ENCODE measurements at regions not wholly inside any gene's neighbourhood (a gene's known extent, or its start where the extent isn't known, plus 50 kb on each side); places are given as distances from the start of the nearest gene placed in this dataset.

DNA sequence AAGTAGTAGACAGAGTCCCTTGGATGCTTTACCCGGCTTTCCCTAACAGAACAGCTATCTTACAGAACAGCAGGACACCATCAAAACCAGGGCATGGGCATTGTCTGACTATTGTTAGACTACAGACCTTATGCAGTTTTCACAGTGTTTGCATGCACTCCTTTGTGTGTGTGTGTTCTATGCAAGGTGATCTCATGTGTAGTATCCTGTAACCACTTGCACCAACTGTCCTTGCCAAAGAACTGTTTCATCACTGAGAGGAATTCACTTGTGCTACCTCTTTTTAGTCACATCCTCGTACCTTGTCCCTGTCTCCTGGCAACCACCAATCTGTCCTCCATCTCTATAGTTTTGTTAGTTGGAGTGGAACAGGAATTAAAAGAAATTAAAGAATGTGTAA is 183.6 kb upstream of the PZP start:
- no peak for ATAC-seq
- H3K4me3 ChIP-seq, result no peak overlapping the region
- no peaks in the 10 kb centered on the region for H3K27me3 ChIP-seq
- intact Hi-C loops (cut with DNase I; ENCODE audit: low total_unique reads), result no loop called here
- no peaks in the 10 kb centered on the region for H3K36me3 ChIP-seq
- in situ Hi-C loops (cut with MboI; ENCODE audit: low sequenced_read_pairs in 4 of 4), result no loop called here
- TF ChIP-seq, protein P1, sequence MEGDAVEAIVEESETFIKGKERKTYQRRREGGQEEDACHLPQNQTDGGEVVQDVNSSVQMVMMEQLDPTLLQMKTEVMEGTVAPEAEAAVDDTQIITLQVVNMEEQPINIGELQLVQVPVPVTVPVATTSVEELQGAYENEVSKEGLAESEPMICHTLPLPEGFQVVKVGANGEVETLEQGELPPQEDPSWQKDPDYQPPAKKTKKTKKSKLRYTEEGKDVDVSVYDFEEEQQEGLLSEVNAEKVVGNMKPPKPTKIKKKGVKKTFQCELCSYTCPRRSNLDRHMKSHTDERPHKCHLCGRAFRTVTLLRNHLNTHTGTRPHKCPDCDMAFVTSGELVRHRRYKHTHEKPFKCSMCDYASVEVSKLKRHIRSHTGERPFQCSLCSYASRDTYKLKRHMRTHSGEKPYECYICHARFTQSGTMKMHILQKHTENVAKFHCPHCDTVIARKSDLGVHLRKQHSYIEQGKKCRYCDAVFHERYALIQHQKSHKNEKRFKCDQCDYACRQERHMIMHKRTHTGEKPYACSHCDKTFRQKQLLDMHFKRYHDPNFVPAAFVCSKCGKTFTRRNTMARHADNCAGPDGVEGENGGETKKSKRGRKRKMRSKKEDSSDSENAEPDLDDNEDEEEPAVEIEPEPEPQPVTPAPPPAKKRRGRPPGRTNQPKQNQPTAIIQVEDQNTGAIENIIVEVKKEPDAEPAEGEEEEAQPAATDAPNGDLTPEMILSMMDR (IDR thresholded peaks at IDR 0.05 in 4 of 5, conservative IDR thresholded peaks at IDR 0.05 in 1 of 5), result no peak
- TF ChIP-seq POLR2A (IDR thresholded peaks at IDR 0.05), result no peak
- no peak overlapping the region for H3K27ac ChIP-seq
- no peak for DNase-seq
- no peaks in the 10 kb centered on the region for H3K9me3 ChIP-seq
- no peaks in the 10 kb centered on the region for H3K4me1 ChIP-seq

DNA sequence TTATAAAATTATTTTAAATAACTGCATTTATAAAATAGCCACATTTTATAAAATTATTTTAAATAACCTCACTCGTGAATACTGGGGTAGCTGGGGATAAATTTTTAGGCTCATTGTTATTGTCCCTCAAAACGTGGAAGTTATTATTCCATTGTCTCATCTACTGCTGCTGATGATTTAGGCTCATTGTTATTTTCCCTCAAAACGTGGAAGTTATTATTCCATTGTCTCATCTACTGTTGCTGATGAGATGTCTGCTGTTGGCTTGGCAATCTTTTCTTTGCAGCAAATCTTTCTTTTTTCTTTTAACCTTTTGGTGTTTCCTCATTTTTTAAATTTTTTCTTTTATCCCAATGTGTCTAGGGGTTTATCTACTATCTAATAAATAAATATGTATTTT is 182.6 kb upstream of the PZP start:
- TF ChIP-seq, protein P1 (IDR thresholded peaks at IDR 0.05 in 4 of 5, conservative IDR thresholded peaks at IDR 0.05 in 1 of 5), result no peak
- no peak for TF ChIP-seq POLR2A (IDR thresholded peaks at IDR 0.05)
- no peaks in the 10 kb centered on the region for H3K36me3 ChIP-seq
- H3K27ac ChIP-seq, result no peak overlapping the region
- H3K4me1 ChIP-seq, result no peaks in the 10 kb centered on the region
- intact Hi-C loops (cut with DNase I; ENCODE audit: low total_unique reads), result no loop called here
- no peak for DNase-seq
- no peaks in the 10 kb centered on the region for H3K9me3 ChIP-seq
- no peaks in the 10 kb centered on the region for H3K27me3 ChIP-seq
- H3K4me3 ChIP-seq, result no peak overlapping the region
- ATAC-seq, result no peak
- in situ Hi-C loops (cut with MboI; ENCODE audit: low sequenced_read_pairs in 4 of 4), result no loop called here

DNA sequence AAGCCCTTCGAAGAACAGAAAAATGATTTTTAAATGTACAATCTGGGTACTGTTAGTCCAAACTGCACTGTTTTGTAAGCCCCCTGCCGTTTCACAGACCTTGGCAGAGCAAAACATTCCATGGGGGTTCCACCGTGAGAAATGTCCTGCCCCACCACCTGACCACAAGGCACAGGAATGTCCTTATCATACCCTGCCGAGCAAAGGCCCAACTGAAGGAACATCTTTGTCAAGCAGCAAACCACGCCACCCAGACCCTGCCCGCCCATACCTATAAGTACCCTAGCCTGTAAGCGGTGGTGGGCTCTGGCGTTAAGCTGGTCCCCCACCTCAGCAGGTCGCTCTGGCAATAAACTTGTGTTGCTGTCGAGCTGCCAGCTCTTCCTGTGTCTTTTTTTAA is 181.6 kb upstream of the PZP start:
- no peaks in the 10 kb centered on the region for H3K36me3 ChIP-seq
- TF ChIP-seq, protein P1 (IDR thresholded peaks at IDR 0.05 in 4 of 5, conservative IDR thresholded peaks at IDR 0.05 in 1 of 5), result no peak
- no peak for TF ChIP-seq POLR2A (IDR thresholded peaks at IDR 0.05)
- no peak for ATAC-seq
- H3K4me3 ChIP-seq, result no peak overlapping the region
- no peaks in the 10 kb centered on the region for H3K4me1 ChIP-seq
- no peaks in the 10 kb centered on the region for H3K9me3 ChIP-seq
- H3K27me3 ChIP-seq, result no peaks in the 10 kb centered on the region
- in situ Hi-C loops (cut with MboI; ENCODE audit: low sequenced_read_pairs in 4 of 4), result no loop called here
- intact Hi-C loops (cut with DNase I; ENCODE audit: low total_unique reads), result no loop called here
- no peak for DNase-seq
- no peak overlapping the region for H3K27ac ChIP-seq

DNA sequence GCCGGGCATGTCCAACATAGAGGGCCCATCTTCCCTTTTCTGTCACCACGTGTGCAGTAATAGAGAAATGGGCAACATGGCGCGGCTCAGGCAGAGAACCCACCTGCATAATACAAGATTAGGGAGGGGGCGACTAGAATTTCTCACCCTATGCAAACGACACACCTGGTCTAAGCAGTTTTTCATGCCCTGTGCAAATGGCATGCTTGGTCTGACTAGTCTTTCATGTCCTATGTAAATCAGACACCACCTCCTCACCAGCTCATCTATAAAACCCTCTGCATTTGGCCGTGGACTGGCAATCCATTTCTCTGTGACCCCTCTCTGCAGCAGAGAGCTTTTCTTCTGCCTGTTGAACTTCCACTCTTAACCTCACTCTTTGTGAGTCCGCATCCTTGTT is 180.2 kb upstream of the PZP start:
- Histone ChIP-seq H3K36me3 (no peaks in the 10 kb centered on the region), H3K27me3 (no peaks in the 10 kb centered on the region), H3K9me3 (no peaks in the 10 kb centered on the region), H3K27ac (no peak overlapping the region), H3K4me3 (no peak overlapping the region), H3K4me1 (no peaks in the 10 kb centered on the region)
- intact Hi-C loops (cut with DNase I; ENCODE audit: low total_unique reads), result no loop called here
- TF ChIP-seq POLR2A (IDR thresholded peaks at IDR 0.05), result no peak
- TF ChIP-seq, protein P1 (IDR thresholded peaks at IDR 0.05 in 4 of 5, conservative IDR thresholded peaks at IDR 0.05 in 1 of 5), result no peak
- in situ Hi-C loops (cut with MboI; ENCODE audit: low sequenced_read_pairs in 4 of 4), result no loop called here
- DNase-seq (no peak), ATAC-seq (no peak)

DNA sequence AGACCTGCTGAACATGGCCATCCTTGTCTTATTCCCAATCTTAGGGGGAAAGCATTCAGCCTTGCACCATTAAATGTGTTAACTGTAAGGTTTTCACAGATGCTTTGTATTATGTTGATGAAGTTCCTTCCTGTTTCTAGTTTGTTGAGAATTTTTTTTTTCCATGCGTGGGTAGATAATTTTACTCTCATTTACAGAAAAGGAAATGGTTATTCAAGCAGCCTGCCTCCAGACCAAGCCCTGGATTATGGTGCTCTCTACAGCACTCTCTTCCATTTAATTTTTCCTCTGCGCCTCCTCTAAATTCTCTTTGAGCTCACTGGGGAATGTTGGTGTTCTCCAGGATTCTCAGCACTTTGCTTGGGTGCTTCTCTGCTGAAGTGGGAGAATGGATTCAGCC is 179.3 kb upstream of the PZP start:
- intact Hi-C loops (cut with DNase I; ENCODE audit: low total_unique reads), result no loop called here

More for the DNA sequence above, 179.3 kb upstream of the PZP start:
- no peaks in the 10 kb centered on the region for H3K9me3 ChIP-seq
- no peak overlapping the region for H3K27ac ChIP-seq
- H3K4me3 ChIP-seq, result no peak overlapping the region
- TF ChIP-seq, protein P1 (IDR thresholded peaks at IDR 0.05 in 4 of 5, conservative IDR thresholded peaks at IDR 0.05 in 1 of 5), result no peak
- TF ChIP-seq POLR2A (IDR thresholded peaks at IDR 0.05), result no peak
- no peaks in the 10 kb centered on the region for H3K27me3 ChIP-seq
- ATAC-seq, result no peak
- no peaks in the 10 kb centered on the region for H3K36me3 ChIP-seq
- H3K4me1 ChIP-seq, result no peaks in the 10 kb centered on the region
- in situ Hi-C loops (cut with MboI; ENCODE audit: low sequenced_read_pairs in 4 of 4), result no loop called here
- DNase-seq, result no peak

Data from gastrocnemius medialis (tissue), 4 donors.